GM12864 (cell line): ENCODE measurements at regions not wholly inside any gene's neighbourhood (a gene's known extent, or its start where the extent isn't known, plus 50 kb on each side); places are given as distances from the start of the nearest gene placed in this dataset.

Experiments used
- DNase-seq: peaks from one replicate; pipeline ENCODE4 v3.0.0-alpha.2; 2011; ENCODE audit warnings: low read depth
- H3K4me3 ChIP-seq: 2 replicates; pipeline ENCODE4 v1.5.1; 2011; ENCODE audit warnings: mild to moderate bottlenecking, low read depth, low read length, control low read depth
- TF ChIP-seq, protein P1 (sequence below): IDR thresholded peaks from 2 replicates; pipeline ENCODE4 v1.5.1; 2011; ENCODE audit warnings: low read depth, mild to moderate bottlenecking, moderate library complexity, low read length, control low read depth, inconsistent platforms; ENCODE audit errors: missing control alignments

DNA sequence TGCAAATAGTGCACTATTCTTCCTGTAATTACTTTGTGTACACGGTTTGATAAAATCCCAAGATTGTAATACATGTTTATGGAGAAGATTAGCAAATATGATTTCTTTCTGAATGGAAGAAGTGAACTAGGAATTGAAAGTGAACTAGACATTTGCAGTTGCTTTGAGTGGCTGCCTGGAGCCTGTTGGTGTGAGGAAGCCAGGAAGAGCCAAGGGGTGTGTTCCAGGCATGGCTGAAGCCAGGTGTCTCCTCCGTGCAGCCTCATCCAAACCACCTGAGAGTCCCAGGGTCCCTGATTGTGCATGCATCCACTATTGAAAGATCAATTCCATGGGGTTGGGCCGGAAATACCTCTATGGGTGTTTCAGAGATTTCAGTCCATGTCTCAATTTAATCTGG is 253.1 kb upstream of the SHH start:
- no peak overlapping the region for H3K4me3 ChIP-seq
- DNase-seq, result no peak
- TF ChIP-seq, protein P1, sequence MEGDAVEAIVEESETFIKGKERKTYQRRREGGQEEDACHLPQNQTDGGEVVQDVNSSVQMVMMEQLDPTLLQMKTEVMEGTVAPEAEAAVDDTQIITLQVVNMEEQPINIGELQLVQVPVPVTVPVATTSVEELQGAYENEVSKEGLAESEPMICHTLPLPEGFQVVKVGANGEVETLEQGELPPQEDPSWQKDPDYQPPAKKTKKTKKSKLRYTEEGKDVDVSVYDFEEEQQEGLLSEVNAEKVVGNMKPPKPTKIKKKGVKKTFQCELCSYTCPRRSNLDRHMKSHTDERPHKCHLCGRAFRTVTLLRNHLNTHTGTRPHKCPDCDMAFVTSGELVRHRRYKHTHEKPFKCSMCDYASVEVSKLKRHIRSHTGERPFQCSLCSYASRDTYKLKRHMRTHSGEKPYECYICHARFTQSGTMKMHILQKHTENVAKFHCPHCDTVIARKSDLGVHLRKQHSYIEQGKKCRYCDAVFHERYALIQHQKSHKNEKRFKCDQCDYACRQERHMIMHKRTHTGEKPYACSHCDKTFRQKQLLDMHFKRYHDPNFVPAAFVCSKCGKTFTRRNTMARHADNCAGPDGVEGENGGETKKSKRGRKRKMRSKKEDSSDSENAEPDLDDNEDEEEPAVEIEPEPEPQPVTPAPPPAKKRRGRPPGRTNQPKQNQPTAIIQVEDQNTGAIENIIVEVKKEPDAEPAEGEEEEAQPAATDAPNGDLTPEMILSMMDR, result no peak

DNA sequence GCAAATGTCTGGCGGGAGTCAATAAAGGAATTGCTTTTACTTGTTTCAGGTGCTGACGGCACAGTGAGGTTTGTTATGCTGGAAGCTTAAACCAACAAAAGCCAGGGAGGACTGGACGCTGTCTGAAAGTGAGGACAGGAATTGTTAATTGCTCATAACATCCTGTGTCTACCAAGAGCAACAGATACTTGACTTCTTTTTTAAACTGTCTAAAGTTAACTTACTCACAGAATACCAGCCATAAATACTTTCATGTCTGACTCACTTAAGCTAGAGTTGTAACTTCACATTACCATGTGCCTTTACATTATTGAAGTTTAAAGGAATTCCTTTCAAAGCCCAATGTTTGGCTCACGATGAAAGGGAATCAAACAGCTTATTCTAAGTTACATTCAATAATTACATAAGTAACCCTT is 252.7 kb upstream of the SHH start:
- no peak for DNase-seq
- no peak overlapping the region for H3K4me3 ChIP-seq
- TF ChIP-seq, protein P1, result no peak

DNA sequence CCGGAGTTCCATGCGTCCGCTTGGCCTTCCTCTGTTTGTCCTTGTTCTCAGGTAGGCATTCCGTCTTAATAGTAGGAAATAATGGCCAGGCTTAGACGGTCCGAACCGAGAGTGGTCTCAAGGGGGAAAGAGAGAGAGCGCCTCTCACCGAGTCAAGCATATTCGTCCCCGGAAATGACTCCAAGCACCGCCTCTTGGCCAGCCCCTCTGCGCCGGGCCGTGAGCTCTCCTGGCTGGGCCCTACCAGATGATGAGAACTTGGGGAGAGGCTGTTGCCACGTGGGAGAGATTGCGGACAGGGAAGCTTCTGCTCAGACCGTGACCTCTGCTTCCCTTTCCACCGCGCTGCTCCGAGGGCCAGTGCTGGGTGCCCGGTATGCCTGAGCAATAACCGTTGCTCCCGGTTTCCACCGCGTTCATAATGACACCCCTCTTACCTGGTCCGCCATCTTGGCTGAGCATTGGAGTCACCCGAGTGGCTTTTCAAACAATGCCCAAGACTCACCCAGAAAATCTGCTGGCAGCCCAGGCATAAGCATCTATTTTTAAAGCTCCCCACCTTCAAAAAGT is 251.1 kb upstream of the SHH start:
- no peak overlapping the region for H3K4me3 ChIP-seq
- no peak for DNase-seq
- TF ChIP-seq, protein P1, result no peak

DNA sequence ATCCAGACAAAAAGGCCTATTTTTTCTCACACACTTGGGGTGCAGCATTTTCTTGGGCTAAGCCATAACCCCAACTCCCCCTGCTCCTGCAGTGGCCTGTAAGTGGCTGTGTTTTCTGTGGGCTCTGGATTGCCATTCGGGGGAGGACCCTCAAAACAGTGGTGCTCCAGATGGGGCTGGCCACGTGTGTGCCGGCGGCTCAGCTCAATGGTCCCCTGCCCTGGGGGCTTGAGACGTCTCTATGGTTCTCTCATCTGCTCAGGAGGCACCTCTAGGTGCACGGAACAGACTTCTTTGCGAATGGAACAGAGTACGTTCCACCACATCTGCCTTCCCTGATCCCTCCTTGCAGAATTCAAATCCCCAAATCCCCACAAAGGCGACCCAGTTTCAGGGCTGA is 250.0 kb upstream of the SHH start:
- DNase-seq, result no peak
- H3K4me3 ChIP-seq, result no peak overlapping the region
- TF ChIP-seq, protein P1, result no peak

DNA sequence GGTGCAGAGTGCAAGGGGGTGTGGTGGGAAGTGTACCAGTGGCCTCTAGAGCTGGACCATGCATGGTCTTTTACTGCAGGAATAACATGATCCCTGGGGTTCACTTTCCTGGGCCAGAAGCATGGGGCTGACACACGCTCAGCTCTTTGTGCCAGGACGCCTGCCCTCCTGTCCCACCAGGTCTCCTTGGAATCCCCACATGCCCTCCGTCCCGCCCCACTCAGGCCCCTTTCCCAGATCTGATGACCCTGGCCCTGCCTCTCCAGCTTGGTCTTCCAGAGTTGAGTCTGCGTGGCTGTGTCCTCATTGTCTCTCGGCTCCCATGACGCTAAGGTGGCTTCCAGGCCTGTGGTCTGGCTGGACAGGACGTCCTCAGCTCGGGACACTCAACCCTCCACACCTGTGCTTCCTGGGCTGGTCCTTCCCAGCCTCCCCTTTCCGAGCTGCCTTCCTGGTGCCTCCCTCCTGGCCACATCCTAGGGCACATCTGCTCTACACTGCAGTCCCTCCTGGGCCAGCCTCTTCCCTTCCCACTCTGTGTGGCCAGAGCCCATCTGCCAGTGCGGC is 249.5 kb upstream of the SHH start:
- no peak for DNase-seq
- TF ChIP-seq, protein P1, result no peak
- no peak overlapping the region for H3K4me3 ChIP-seq

DNA sequence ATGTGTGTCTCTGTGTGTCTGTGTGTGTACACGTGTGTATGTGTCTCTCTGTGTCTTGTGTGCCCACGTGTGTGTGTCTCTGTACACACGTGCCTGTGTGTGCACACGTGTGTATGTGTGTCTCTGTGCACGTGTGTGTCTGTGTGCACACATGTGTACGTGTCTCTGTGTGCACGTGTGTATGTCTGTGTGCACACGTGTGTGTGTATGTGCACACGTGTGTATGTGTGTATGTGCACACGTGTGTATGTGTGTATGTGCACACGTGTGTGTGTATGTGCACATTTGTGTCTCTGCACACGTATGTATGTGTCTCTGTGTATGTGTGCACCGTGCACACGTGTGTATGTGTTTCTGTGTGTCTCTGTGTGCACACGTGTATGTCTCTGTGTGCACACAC is 248.7 kb upstream of the SHH start:
- no peak for DNase-seq
- TF ChIP-seq, protein P1, result no peak
- H3K4me3 ChIP-seq, result no peak overlapping the region

DNA sequence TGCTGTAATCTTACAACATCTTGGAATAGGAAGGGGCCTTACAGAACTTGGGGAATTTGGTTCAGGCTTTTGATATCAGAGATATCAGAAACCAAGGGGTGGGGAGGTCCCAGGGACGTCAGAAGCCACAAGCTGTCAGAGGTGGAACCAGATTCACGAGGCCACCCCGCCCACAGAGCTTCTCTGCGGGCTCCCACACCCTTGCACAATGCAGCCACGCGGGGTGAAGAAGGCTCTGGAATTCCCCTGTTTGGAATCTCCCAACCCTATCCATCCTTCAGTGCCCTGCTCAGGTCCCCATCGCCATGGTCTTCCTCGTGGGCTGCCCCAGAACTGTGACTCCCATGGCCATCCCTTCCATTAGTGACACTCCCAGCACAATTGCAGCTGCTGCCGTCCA is 247.1 kb upstream of the SHH start:
- TF ChIP-seq, protein P1, result no peak
- DNase-seq, result no peak
- H3K4me3 ChIP-seq, result no peak overlapping the region
